CD4-positive, alpha-beta T cell (primary cell): ENCODE measurements at regions not wholly inside any gene's neighbourhood (a gene's known extent, or its start where the extent isn't known, plus 50 kb on each side); places are given as distances from the start of the nearest gene placed in this dataset.

Experiments
- ATAC-seq: fragments of 200-7000 bp; cut with Tn5 transposase; one replicate; pipeline ENCODE4 v1.10.0; 2022; ENCODE audit warnings: mild to moderate bottlenecking; ENCODE audit not compliant: poor library complexity
- CTCF ChIA-PET: fragments of 350-600 bp; sonication (Branson Sonifier 250); formaldehyde crosslinking; loops from one replicate; lab custom pipeline; 2021; ENCODE audit warnings: antibody characterized with exemption, inconsistent platforms; lab: Charles Lee
- POLR2A ChIA-PET: fragments of 350-600 bp; sonication (Branson Sonifier 250); formaldehyde crosslinking; loops from one replicate; lab custom pipeline; 2021; ENCODE audit warnings: antibody characterized with exemption, inconsistent platforms; lab: Charles Lee
- DNase-seq, 14 experiments: peaks; one replicate each; pipeline ENCODE4 v3.0.0-alpha.2; 2013 to 2020; ENCODE audit warnings: mixed read lengths in 2 of 14
- H3K27ac ChIP-seq, 2 donors: one replicate each; pipeline versions ENCODE4 v1.5.1 to v1.7.0; 2013; ENCODE audit warnings: low read length in 2 of 2, low read depth in 1 of 2, mild to moderate bottlenecking in 1 of 2
- H3K27me3 ChIP-seq, 2 experiments: 1 replicate in 1 of 2; 2 replicates in 1 of 2; pipeline versions ENCODE4 v1.6.1 to v1.7.0; 2013; ENCODE audit warnings: low read length in 2 of 2, control low read depth in 1 of 2, mild to moderate bottlenecking in 1 of 2, moderate library complexity in 1 of 2; ENCODE audit not compliant: insufficient read depth in 2 of 2, control insufficient read depth in 1 of 2
- H3K36me3 ChIP-seq: one replicate; pipeline ENCODE4 v1.6.1; 2013; ENCODE audit warnings: low read length, control low read depth; ENCODE audit not compliant: insufficient read depth
- H3K4me1 ChIP-seq: one replicate; pipeline ENCODE4 v1.6.1; 2013; ENCODE audit warnings: low read length, control low read depth; ENCODE audit not compliant: insufficient read depth
- H3K4me3 ChIP-seq: one replicate; pipeline ENCODE4 v1.5.1; 2013; ENCODE audit warnings: mild to moderate bottlenecking, low read length, moderate library complexity
- H3K9me3 ChIP-seq, 2 experiments: 1 replicate in 1 of 2; 2 replicates in 1 of 2; pipeline versions ENCODE4 v1.6.1 to v1.7.0; 2013; ENCODE audit warnings: low read length in 2 of 2, mild to moderate bottlenecking in 2 of 2, control low read depth in 1 of 2, moderate library complexity in 1 of 2; ENCODE audit not compliant: control insufficient read depth in 1 of 2, insufficient read depth in 1 of 2
- H3K27ac Mint-ChIP-seq: one replicate; pipeline ENCODE4 v1.8.0; 2020; ENCODE audit warnings: mixed read lengths
- H3K27me3 Mint-ChIP-seq: one replicate; pipeline ENCODE4 v1.8.0; 2021; ENCODE audit warnings: mixed read lengths
- H3K36me3 Mint-ChIP-seq: one replicate; pipeline ENCODE4 v1.8.0; 2021; ENCODE audit warnings: low read depth, mixed read lengths
- H3K4me1 Mint-ChIP-seq: one replicate; pipeline ENCODE4 v1.8.0; 2021; ENCODE audit warnings: low read depth, mixed read lengths
- H3K4me3 Mint-ChIP-seq: one replicate; pipeline ENCODE4 v1.8.0; 2020; ENCODE audit warnings: mild to moderate bottlenecking, mixed read lengths
- H3K9me3 Mint-ChIP-seq: one replicate; pipeline ENCODE4 v1.8.0; 2020; ENCODE audit warnings: mixed read lengths
- intact Hi-C, 2 experiments: fragments of 100-400 bp; cut with DNase I in 1 of 2; cut with micrococcal nuclease in 1 of 2; formaldehyde crosslinking; loops; one replicate each; pipeline versions ENCODE4 v1.15.1 to v1.9.0; 2023 to 2025; cut with DNase I, micrococcal nuclease
- TF ChIP-seq, protein P1 (sequence below): fragments of 200-600 bp; IDR thresholded peaks from one replicate; pipeline ENCODE4 v1.8.0; 2022; ENCODE audit warnings: antibody characterized with exemption, mild to moderate bottlenecking

DNA sequence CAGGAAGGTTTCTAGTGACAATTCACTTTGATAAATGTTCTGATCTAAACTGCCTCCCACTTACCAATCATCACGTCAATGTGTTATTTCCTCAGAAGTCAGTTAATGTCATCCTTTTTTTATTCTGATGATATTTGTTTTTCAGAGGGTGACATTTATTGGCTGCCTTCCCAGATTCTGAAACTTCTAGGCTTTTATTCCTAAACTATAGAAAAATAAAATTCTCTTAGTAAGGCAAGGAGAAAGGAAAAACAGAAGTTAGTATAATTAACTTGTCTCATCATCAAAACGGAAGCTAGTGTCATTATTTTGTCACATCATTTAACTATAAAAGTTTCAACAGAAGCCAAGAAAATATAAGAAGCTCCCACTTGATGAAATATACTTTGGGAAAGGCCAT is 100.0 kb upstream of the C3orf80 start:
- Mint-ChIP-seq H3K4me3 (no peak overlapping the region), H3K9me3 (no peaks in the 10 kb centered on the region), H3K4me1 (no peaks in the 10 kb centered on the region), H3K27me3 (peaks cover 4% of the 10 kb centered on the region), H3K36me3 (no peaks in the 10 kb centered on the region), H3K27ac (no peak overlapping the region)
- no peak for DNase-seq
- intact Hi-C loops, result no loop called here
- H3K36me3 ChIP-seq, result no peaks in the 10 kb centered on the region
- H3K4me3 ChIP-seq, result no peak overlapping the region
- no peaks in the 10 kb centered on the region for H3K9me3 ChIP-seq
- no peaks in the 10 kb centered on the region for H3K4me1 ChIP-seq
- ATAC-seq, result no peak
- no peak overlapping the region for H3K27ac ChIP-seq
- H3K27me3 ChIP-seq, result no peaks in the 10 kb centered on the region
- ChIA-PET CTCF (no interaction called here), POLR2A (no interaction called here)
- TF ChIP-seq, protein P1, sequence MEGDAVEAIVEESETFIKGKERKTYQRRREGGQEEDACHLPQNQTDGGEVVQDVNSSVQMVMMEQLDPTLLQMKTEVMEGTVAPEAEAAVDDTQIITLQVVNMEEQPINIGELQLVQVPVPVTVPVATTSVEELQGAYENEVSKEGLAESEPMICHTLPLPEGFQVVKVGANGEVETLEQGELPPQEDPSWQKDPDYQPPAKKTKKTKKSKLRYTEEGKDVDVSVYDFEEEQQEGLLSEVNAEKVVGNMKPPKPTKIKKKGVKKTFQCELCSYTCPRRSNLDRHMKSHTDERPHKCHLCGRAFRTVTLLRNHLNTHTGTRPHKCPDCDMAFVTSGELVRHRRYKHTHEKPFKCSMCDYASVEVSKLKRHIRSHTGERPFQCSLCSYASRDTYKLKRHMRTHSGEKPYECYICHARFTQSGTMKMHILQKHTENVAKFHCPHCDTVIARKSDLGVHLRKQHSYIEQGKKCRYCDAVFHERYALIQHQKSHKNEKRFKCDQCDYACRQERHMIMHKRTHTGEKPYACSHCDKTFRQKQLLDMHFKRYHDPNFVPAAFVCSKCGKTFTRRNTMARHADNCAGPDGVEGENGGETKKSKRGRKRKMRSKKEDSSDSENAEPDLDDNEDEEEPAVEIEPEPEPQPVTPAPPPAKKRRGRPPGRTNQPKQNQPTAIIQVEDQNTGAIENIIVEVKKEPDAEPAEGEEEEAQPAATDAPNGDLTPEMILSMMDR, result no peak

DNA sequence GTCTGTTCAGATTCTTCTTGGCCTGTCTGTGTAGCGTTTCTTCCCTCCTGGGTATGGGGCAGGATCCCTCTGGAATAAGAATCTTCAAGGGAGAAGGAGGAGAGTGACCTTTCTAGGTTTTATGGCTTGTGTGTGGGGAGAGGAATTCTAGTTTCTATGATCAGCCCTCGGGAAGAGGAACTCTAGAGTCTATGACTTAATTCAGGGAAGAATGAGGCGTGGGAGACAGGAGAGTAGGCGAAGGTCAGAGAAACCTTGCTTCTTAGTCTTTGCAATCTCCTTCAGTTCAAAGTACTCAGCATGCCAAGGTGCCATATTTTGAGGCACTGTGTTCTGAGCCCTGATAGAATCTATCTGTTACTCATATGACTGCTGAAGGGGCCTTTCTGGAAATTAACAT is 99.2 kb upstream of the C3orf80 start:
- TF ChIP-seq, protein P1, result no peak
- Histone ChIP-seq H3K27me3 (no peaks in the 10 kb centered on the region), H3K9me3 (no peaks in the 10 kb centered on the region), H3K27ac (no peak overlapping the region), H3K4me1 (no peaks in the 10 kb centered on the region), H3K4me3 (no peak overlapping the region), H3K36me3 (no peaks in the 10 kb centered on the region)
- ATAC-seq (no peak), DNase-seq (no peak)
- H3K36me3 Mint-ChIP-seq, result no peaks in the 10 kb centered on the region
- POLR2A ChIA-PET, result no interaction called here
- H3K9me3 Mint-ChIP-seq, result no peaks in the 10 kb centered on the region
- no peaks in the 10 kb centered on the region for H3K4me1 Mint-ChIP-seq
- intact Hi-C loops, result no loop called here
- CTCF ChIA-PET, result no interaction called here
- H3K27me3 Mint-ChIP-seq, result peaks cover 4% of the 10 kb centered on the region
- H3K4me3 Mint-ChIP-seq, result no peak overlapping the region
- no peak overlapping the region for H3K27ac Mint-ChIP-seq

DNA sequence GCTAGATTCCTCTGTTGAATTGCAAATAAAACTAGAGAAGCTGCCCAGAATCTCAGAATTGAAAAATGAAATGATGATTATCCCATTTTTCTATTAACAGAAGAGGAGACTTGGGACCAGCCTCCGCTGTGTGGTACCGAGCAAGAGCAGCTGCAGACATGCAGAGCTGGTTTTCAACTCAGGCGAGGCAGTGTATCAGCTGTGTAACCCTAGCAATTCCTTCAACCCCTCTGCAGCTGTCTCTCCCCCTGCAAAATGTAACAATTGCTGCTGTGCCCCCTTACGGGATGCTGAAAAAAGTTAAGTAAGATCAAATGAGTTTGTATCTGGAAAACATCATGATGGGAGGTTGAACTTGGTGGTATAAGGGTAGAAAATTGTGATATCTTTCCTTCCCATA is 98.5 kb upstream of the C3orf80 start:
- H3K4me1 ChIP-seq, result no peaks in the 10 kb centered on the region
- Mint-ChIP-seq H3K4me3 (no peak overlapping the region), H3K36me3 (no peaks in the 10 kb centered on the region), H3K9me3 (no peaks in the 10 kb centered on the region), H3K27ac (no peak overlapping the region), H3K27me3 (peaks cover 4% of the 10 kb centered on the region), H3K4me1 (no peaks in the 10 kb centered on the region)
- ATAC-seq, result no peak
- H3K27me3 ChIP-seq, result no peaks in the 10 kb centered on the region
- H3K36me3 ChIP-seq, result no peaks in the 10 kb centered on the region
- intact Hi-C loops, result no loop called here
- ChIA-PET POLR2A (no interaction called here), CTCF (no interaction called here)
- H3K27ac ChIP-seq, result no peak overlapping the region
- H3K4me3 ChIP-seq, result no peak overlapping the region
- no peak for DNase-seq
- H3K9me3 ChIP-seq, result no peaks in the 10 kb centered on the region
- TF ChIP-seq, protein P1, result no peak
